NCI-H82 treated with DMSO at 0.1 percent for 48 hours (cell line): ENCODE measurements at regions not wholly inside any gene's neighbourhood (a gene's known extent, or its start where the extent isn't known, plus 50 kb on each side); places are given as distances from the start of the nearest gene placed in this dataset.
"Not testable (repeated sequence)": the region's sequence is repeated elsewhere in the genome, so short reads cannot be mapped to it uniquely, and the experiment has no call there.

Experiments
- DNase-seq: peaks from one replicate; lab custom pipeline; 2025; ENCODE audit not compliant: unreplicated experiment; lab: John Stamatoyannopoulos, UW

- no peak for DNase-seq
Observed at GRCh38 chr22:22371031-22371541, 126.5 kb downstream of the VPREB1 start.

GRCh38 chr22:22372086-22372485 lies 127.5 kb downstream of the VPREB1 start:
- no peak for DNase-seq

GRCh38 chr22:22374163-22374562 lies 129.6 kb downstream of the VPREB1 start:
- DNase-seq: no peak

- DNase-seq: no peak
Observed at GRCh38 chr22:22374579-22374978, 130.0 kb downstream of the VPREB1 start.

GRCh38 chr22:22375576-22376351 lies 131.2 kb downstream of the VPREB1 start:
- DNase-seq: no peak

- DNase-seq: no peak
Observed at GRCh38 chr22:22376352-22376706, 131.7 kb downstream of the VPREB1 start.

GRCh38 chr22:22376884-22377283 lies 131.7 kb downstream of the ZNF280B start:
- DNase-seq: not testable (repeated sequence)

GRCh38 chr22:22377335-22377734 lies 131.2 kb downstream of the ZNF280B start:
- no peak for DNase-seq

GRCh38 chr22:22378446-22379415 lies 129.8 kb downstream of the ZNF280B start:
- no peak for DNase-seq

- peak; percentile 37 for DNase-seq
Observed at GRCh38 chr22:22380098-22381030, 128.2 kb downstream of the ZNF280B start.

- DNase-seq: not testable (repeated sequence)
Observed at GRCh38 chr22:22381292-22381691, 127.2 kb downstream of the ZNF280B start.

- DNase-seq: no peak
Observed at GRCh38 chr22:22384267-22384666, 124.3 kb downstream of the ZNF280B start.

- no peak for DNase-seq
Observed at GRCh38 chr22:22384668-22385244, 123.8 kb downstream of the ZNF280B start.

GRCh38 chr22:22386602-22387385 lies 121.7 kb downstream of the ZNF280B start:
- peak; percentile 84 for DNase-seq

- DNase-seq: no peak
Observed at GRCh38 chr22:22387386-22387736, 121.2 kb downstream of the ZNF280B start.

- DNase-seq: no peak
Observed at GRCh38 chr22:22388090-22388489, 120.5 kb downstream of the ZNF280B start.

- no peak for DNase-seq
Observed at GRCh38 chr22:22388494-22388893, 120.0 kb downstream of the ZNF280B start.

GRCh38 chr22:22389467-22389866 lies 119.1 kb downstream of the ZNF280B start:
- DNase-seq: peak; percentile 70

- no peak for DNase-seq
Observed at GRCh38 chr22:22390989-22391388, 117.6 kb downstream of the ZNF280B start.

GRCh38 chr22:22391543-22391942 lies 117.0 kb downstream of the ZNF280B start:
- no peak for DNase-seq
